Neural progenitor cell (in vitro differentiated cells): ENCODE measurements at regions not wholly inside any gene's neighbourhood (a gene's known extent, or its start where the extent isn't known, plus 50 kb on each side); places are given as distances from the start of the nearest gene placed in this dataset.

ENCODE experiments used
- DNase-seq: peaks from one replicate; pipeline ENCODE4 v3.0.0-alpha.2; 2016; ENCODE audit warnings: low spot score
- H2AFZ ChIP-seq: fragments of 200-600 bp; sonication (generic); replicated peaks from 2 replicates; pipeline ENCODE4 v1.6.1; 2016; ENCODE audit warnings: antibody characterized with exemption
- H3F3A ChIP-seq: fragments of 200-600 bp; sonication (generic); 2 replicates; pipeline ENCODE4 v1.6.1; 2016; ENCODE audit warnings: antibody characterized with exemption, low read depth
- H3K27ac ChIP-seq: fragments of 200-600 bp; sonication (generic); 2 replicates; pipeline ENCODE4 v1.5.1; 2016; ENCODE audit warnings: mild to moderate bottlenecking
- H3K27me3 ChIP-seq: fragments of 200-600 bp; sonication (generic); 2 replicates; pipeline ENCODE4 v1.6.1; 2016; ENCODE audit warnings: mild to moderate bottlenecking, moderate library complexity
- H3K36me3 ChIP-seq: fragments of 200-600 bp; sonication (generic); 2 replicates; pipeline ENCODE4 v1.5.1; 2016
- H3K4me1 ChIP-seq: fragments of 200-600 bp; sonication (generic); 2 replicates; pipeline ENCODE4 v1.6.1; 2016; ENCODE audit warnings: mixed run types
- H3K4me2 ChIP-seq: fragments of 200-600 bp; sonication (generic); 2 replicates; pipeline ENCODE4 v1.6.1; 2016
- H3K4me3 ChIP-seq: fragments of 200-600 bp; sonication (generic); 2 replicates; pipeline ENCODE4 v1.5.1; 2016
- H3K79me2 ChIP-seq: fragments of 200-600 bp; sonication (generic); 2 replicates; pipeline ENCODE4 v1.6.1; 2016; ENCODE audit warnings: low read depth
- H3K9ac ChIP-seq: fragments of 200-600 bp; sonication (generic); 2 replicates; pipeline ENCODE4 v1.6.1; 2016
- H3K9me3 ChIP-seq: fragments of 200-600 bp; sonication (generic); 2 replicates; pipeline ENCODE4 v1.5.1; 2016; ENCODE audit warnings: low read depth
- H4K20me1 ChIP-seq: fragments of 200-600 bp; sonication (generic); 2 replicates; pipeline ENCODE4 v1.6.1; 2016; ENCODE audit warnings: low read depth
- H3K27ac Mint-ChIP-seq: 3 replicates; pipeline ENCODE4 v1.8.0; 2021; ENCODE audit warnings: mixed read lengths
- H3K27me3 Mint-ChIP-seq: 2 replicates; pipeline ENCODE4 v1.8.0; 2022; ENCODE audit warnings: low read depth, mild to moderate bottlenecking, inconsistent platforms, moderate library complexity, mixed read lengths; ENCODE audit not compliant: insufficient read depth
- H3K36me3 Mint-ChIP-seq: 3 replicates; pipeline ENCODE4 v1.8.0; 2021; ENCODE audit warnings: mixed read lengths
- H3K4me1 Mint-ChIP-seq: 3 replicates; pipeline ENCODE4 v1.8.0; 2021; ENCODE audit warnings: mixed read lengths
- H3K4me3 Mint-ChIP-seq: 3 replicates; pipeline ENCODE4 v1.8.0; 2021; ENCODE audit warnings: mild to moderate bottlenecking, moderate library complexity, mixed read lengths
- H3K9me3 Mint-ChIP-seq: 3 replicates; pipeline ENCODE4 v1.8.0; 2020; ENCODE audit warnings: mixed read lengths
- EZH2 ChIP-seq: fragments of 200-600 bp; sonication (generic); IDR thresholded peaks from 2 replicates; pipeline ENCODE4 v1.6.1; 2017; ENCODE audit warnings: antibody characterized with exemption, mild to moderate bottlenecking, moderate library complexity
- EZH2phosphoT487 ChIP-seq: fragments of 200-600 bp; sonication (generic); IDR thresholded peaks from 2 replicates; pipeline ENCODE4 v1.6.1; 2017; ENCODE audit warnings: antibody characterized with exemption
- TF ChIP-seq, protein P1 (sequence below): fragments of 200-600 bp; sonication (generic); IDR thresholded peaks from 2 replicates; pipeline ENCODE4 v1.5.1; 2017; ENCODE audit warnings: antibody characterized with exemption, mild to moderate bottlenecking

- H3K4me1 Mint-ChIP-seq: no peaks in the 10 kb centered on the region
- no peaks in the 10 kb centered on the region for H3K36me3 ChIP-seq
- H3K4me3 ChIP-seq: no peak overlapping the region
- H3K9ac ChIP-seq: no peak overlapping the region
- H3K36me3 Mint-ChIP-seq: no peaks in the 10 kb centered on the region
- TF ChIP-seq, protein P1, sequence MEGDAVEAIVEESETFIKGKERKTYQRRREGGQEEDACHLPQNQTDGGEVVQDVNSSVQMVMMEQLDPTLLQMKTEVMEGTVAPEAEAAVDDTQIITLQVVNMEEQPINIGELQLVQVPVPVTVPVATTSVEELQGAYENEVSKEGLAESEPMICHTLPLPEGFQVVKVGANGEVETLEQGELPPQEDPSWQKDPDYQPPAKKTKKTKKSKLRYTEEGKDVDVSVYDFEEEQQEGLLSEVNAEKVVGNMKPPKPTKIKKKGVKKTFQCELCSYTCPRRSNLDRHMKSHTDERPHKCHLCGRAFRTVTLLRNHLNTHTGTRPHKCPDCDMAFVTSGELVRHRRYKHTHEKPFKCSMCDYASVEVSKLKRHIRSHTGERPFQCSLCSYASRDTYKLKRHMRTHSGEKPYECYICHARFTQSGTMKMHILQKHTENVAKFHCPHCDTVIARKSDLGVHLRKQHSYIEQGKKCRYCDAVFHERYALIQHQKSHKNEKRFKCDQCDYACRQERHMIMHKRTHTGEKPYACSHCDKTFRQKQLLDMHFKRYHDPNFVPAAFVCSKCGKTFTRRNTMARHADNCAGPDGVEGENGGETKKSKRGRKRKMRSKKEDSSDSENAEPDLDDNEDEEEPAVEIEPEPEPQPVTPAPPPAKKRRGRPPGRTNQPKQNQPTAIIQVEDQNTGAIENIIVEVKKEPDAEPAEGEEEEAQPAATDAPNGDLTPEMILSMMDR: no peak
- no peaks in the 10 kb centered on the region for H4K20me1 ChIP-seq
- H3F3A ChIP-seq: no peaks in the 10 kb centered on the region
- no peaks in the 10 kb centered on the region for H3K27me3 ChIP-seq
- H3K4me2 ChIP-seq: no peak overlapping the region
- H3K27ac Mint-ChIP-seq: no peak overlapping the region
- no peaks in the 10 kb centered on the region for H3K4me1 ChIP-seq
- no peaks in the 10 kb centered on the region for H3K79me2 ChIP-seq
- H3K9me3 Mint-ChIP-seq: no peaks in the 10 kb centered on the region
- no peak overlapping the region for H3K4me3 Mint-ChIP-seq
- no peak overlapping the region for H3K27ac ChIP-seq
- peaks cover 7% of the 10 kb centered on the region for H3K27me3 Mint-ChIP-seq
- no peak overlapping the region for H2AFZ ChIP-seq
- DNase-seq: no peak
- H3K9me3 ChIP-seq: no peaks in the 10 kb centered on the region
Measured at GRCh38 chr4:11098461-11098860, 330.2 kb downstream of the HS3ST1 start.

GRCh38 chr4:11097725-11098124 is 331.0 kb downstream of the HS3ST1 start:
- Histone ChIP-seq H3K9ac (no peak overlapping the region), H3K4me1 (no peaks in the 10 kb centered on the region), H3K27ac (no peak overlapping the region), H4K20me1 (no peaks in the 10 kb centered on the region), H2AFZ (no peak overlapping the region), H3K27me3 (no peaks in the 10 kb centered on the region), H3K36me3 (no peaks in the 10 kb centered on the region), H3F3A (no peaks in the 10 kb centered on the region), H3K79me2 (no peaks in the 10 kb centered on the region), H3K4me2 (no peak overlapping the region), H3K4me3 (no peak overlapping the region), H3K9me3 (no peaks in the 10 kb centered on the region)
- peaks cover 7% of the 10 kb centered on the region for H3K27me3 Mint-ChIP-seq
- no peaks in the 10 kb centered on the region for H3K4me1 Mint-ChIP-seq
- no peak overlapping the region for H3K27ac Mint-ChIP-seq
- TF ChIP-seq EZH2: no peak
- TF ChIP-seq, protein P1: no peak
- TF ChIP-seq EZH2phosphoT487: no peak
- DNase-seq: no peak
- no peaks in the 10 kb centered on the region for H3K9me3 Mint-ChIP-seq
- H3K4me3 Mint-ChIP-seq: no peak overlapping the region
- no peaks in the 10 kb centered on the region for H3K36me3 Mint-ChIP-seq

DNA sequence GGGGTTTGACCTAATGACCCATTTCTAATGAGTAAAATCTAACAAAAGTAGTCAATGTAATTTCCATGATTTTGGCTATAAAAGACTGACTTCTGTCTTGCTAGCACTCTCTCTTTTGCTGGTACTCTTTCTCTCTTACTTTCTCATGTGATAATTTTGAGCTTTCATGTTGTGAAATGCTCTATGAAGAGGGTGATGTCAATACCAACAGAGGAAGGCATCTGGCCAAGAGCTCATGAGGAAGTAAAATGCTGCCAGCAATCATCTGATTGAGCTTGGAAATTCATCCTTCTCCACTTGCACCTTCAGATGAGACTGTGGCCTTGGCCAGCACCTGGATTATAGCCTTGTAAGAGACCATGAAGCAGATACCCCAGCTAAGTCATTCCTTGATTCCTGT is 347.7 kb downstream of the HS3ST1 start:
- Histone ChIP-seq H3K27ac (no peak overlapping the region), H3K27me3 (no peaks in the 10 kb centered on the region), H3K4me1 (no peaks in the 10 kb centered on the region), H3K4me2 (no peak overlapping the region), H2AFZ (no peak overlapping the region), H3F3A (no peaks in the 10 kb centered on the region), H3K9me3 (no peaks in the 10 kb centered on the region), H4K20me1 (no peaks in the 10 kb centered on the region), H3K4me3 (no peak overlapping the region), H3K79me2 (no peaks in the 10 kb centered on the region), H3K36me3 (no peaks in the 10 kb centered on the region), H3K9ac (no peak overlapping the region)
- no peak overlapping the region for H3K4me3 Mint-ChIP-seq
- DNase-seq: no peak
- peaks cover 2% of the 10 kb centered on the region for H3K4me1 Mint-ChIP-seq
- peaks cover 2% of the 10 kb centered on the region for H3K36me3 Mint-ChIP-seq
- peaks cover 7% of the 10 kb centered on the region for H3K9me3 Mint-ChIP-seq
- H3K27ac Mint-ChIP-seq: no peak overlapping the region
- no peak for TF ChIP-seq EZH2phosphoT487
- TF ChIP-seq, protein P1: no peak
- no peak for TF ChIP-seq EZH2
- no peaks in the 10 kb centered on the region for H3K27me3 Mint-ChIP-seq

GRCh38 chr4:11079171-11079570 is 349.5 kb downstream of the HS3ST1 start:
- H3K36me3 ChIP-seq: no peaks in the 10 kb centered on the region
- no peak overlapping the region for H3K9ac ChIP-seq
- H3K79me2 ChIP-seq: no peaks in the 10 kb centered on the region
- no peak overlapping the region for H3K27ac ChIP-seq
- Mint-ChIP-seq H3K9me3 (peaks cover 7% of the 10 kb centered on the region), H3K36me3 (peaks cover 2% of the 10 kb centered on the region), H3K27ac (no peak overlapping the region), H3K4me3 (no peak overlapping the region), H3K4me1 (peaks cover 2% of the 10 kb centered on the region), H3K27me3 (no peaks in the 10 kb centered on the region)
- H4K20me1 ChIP-seq: no peaks in the 10 kb centered on the region
- TF ChIP-seq EZH2 (no peak), EZH2phosphoT487 (no peak)
- TF ChIP-seq, protein P1: no peak
- H3K4me3 ChIP-seq: no peak overlapping the region
- no peaks in the 10 kb centered on the region for H3F3A ChIP-seq
- no peak overlapping the region for H3K4me2 ChIP-seq
- no peak for DNase-seq
- H2AFZ ChIP-seq: no peak overlapping the region
- H3K27me3 ChIP-seq: no peaks in the 10 kb centered on the region
- H3K9me3 ChIP-seq: no peaks in the 10 kb centered on the region
- H3K4me1 ChIP-seq: no peaks in the 10 kb centered on the region
